ENCODE measurements at regions not wholly inside any gene's neighbourhood (a gene's known extent, or its start where the extent isn't known, plus 50 kb on each side); places are given as distances from the start of the nearest gene placed in this dataset.

DNA sequence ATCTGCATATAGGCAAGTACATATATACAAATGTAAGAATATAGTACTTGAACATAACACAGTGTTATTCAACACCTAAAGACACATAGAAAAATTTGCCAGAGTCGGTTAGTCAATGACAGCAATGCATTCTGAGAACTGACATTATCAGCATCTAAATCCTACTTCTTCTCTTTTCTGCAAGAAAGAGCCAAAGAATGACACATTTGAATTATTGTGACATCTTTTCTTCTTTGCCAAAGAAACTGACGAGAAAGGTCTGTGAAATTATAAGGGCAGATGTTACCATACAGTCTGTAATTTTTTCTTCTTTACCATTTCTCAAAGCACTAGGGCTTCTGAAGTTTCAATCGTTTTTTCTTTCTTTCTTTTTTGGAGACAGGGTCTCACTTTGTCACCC, 350.9 kb upstream of the NBEA start:
- ATAC-seq (no peak), DNase-seq (no peak)
- Mint-ChIP-seq H3K36me3 (ENCODE audit: low read depth) (no peaks in the 10 kb centered on the region), H3K4me3 (no peak overlapping the region), H3K27ac (no peak overlapping the region), H3K4me1 (no peaks in the 10 kb centered on the region), H3K27me3 (no peaks in the 10 kb centered on the region)
- no peaks in the 10 kb centered on the region for H3K9me3 ChIP-seq (ENCODE audit: control insufficient read depth, low read length, poor library complexity, severe bottlenecking)

GRCh38 chr13:34591900-34592529, 350.1 kb upstream of the NBEA start:
- no peak overlapping the region for H3K27ac Mint-ChIP-seq
- ATAC-seq = no peak
- H3K36me3 Mint-ChIP-seq (ENCODE audit: low read depth) = no peaks in the 10 kb centered on the region

DNA sequence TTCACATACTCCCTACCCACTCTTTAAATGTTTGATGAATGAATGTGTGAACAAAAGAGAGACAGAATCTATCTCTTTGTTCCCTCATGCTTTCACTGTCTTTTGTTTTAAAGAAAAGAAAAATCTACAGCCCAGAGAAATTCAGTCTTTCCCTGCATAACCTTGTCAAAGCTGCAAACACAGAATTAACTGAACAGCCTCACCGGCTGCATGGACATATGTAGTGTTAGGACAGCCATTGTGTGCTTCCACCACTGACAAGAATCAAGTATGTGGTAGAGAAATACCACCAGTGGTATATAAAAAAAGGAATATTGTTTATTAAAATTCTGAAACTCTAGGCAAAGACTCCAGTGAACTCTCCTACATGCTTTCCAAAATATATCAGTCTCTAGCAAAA, 348.4 kb upstream of the NBEA start:
- no peak for DNase-seq
- H3K36me3 Mint-ChIP-seq (ENCODE audit: low read depth) = no peaks in the 10 kb centered on the region
- no peaks in the 10 kb centered on the region for H3K9me3 ChIP-seq (ENCODE audit: control insufficient read depth, low read length, poor library complexity, severe bottlenecking)
- no peak for ATAC-seq
- no peaks in the 10 kb centered on the region for H3K4me1 Mint-ChIP-seq
- no peak overlapping the region for H3K27ac Mint-ChIP-seq
- no peaks in the 10 kb centered on the region for H3K27me3 Mint-ChIP-seq
- H3K4me3 Mint-ChIP-seq = no peak overlapping the region

More at GRCh38 chr13:34591900-34592529, 350.1 kb upstream of the NBEA start:
- Mint-ChIP-seq H3K27me3 (no peaks in the 10 kb centered on the region), H3K4me1 (no peaks in the 10 kb centered on the region), H3K4me3 (no peak overlapping the region)
- no peak for DNase-seq
- H3K9me3 ChIP-seq (ENCODE audit: control insufficient read depth, low read length, poor library complexity, severe bottlenecking) = no peaks in the 10 kb centered on the region

- Mint-ChIP-seq H3K36me3 (ENCODE audit: low read depth) (no peaks in the 10 kb centered on the region), H3K27ac (no peak overlapping the region), H3K4me1 (no peaks in the 10 kb centered on the region), H3K4me3 (no peak overlapping the region), H3K27me3 (no peaks in the 10 kb centered on the region)
- H3K9me3 ChIP-seq (ENCODE audit: control insufficient read depth, low read length, poor library complexity, severe bottlenecking) = no peaks in the 10 kb centered on the region
- DNase-seq (no peak), ATAC-seq (no peak)
Measured at GRCh38 chr13:34594507-34594906, 347.6 kb upstream of the NBEA start.

GRCh38 chr13:34608331-34608730, 333.7 kb upstream of the NBEA start:
- Mint-ChIP-seq H3K27ac (no peak overlapping the region), H3K36me3 (ENCODE audit: low read depth) (no peaks in the 10 kb centered on the region), H3K4me1 (no peaks in the 10 kb centered on the region), H3K27me3 (no peaks in the 10 kb centered on the region), H3K4me3 (no peak overlapping the region)
- no peak for ATAC-seq
- no peak for DNase-seq
- H3K9me3 ChIP-seq (ENCODE audit: control insufficient read depth, low read length, poor library complexity, severe bottlenecking) = no peaks in the 10 kb centered on the region

- DNase-seq = no peak
- no peaks in the 10 kb centered on the region for H3K36me3 Mint-ChIP-seq (ENCODE audit: low read depth)
- H3K4me1 Mint-ChIP-seq = no peaks in the 10 kb centered on the region
- no peaks in the 10 kb centered on the region for H3K27me3 Mint-ChIP-seq
- no peak overlapping the region for H3K4me3 Mint-ChIP-seq
- H3K9me3 ChIP-seq (ENCODE audit: control insufficient read depth, low read length, poor library complexity, severe bottlenecking) = no peaks in the 10 kb centered on the region
- no peak for ATAC-seq
- H3K27ac Mint-ChIP-seq = no peak overlapping the region
Measured at GRCh38 chr13:34611671-34612070, 330.4 kb upstream of the NBEA start.

- Mint-ChIP-seq H3K4me1 (no peaks in the 10 kb centered on the region), H3K4me3 (no peak overlapping the region), H3K27ac (no peak overlapping the region), H3K36me3 (ENCODE audit: low read depth) (no peaks in the 10 kb centered on the region), H3K27me3 (no peaks in the 10 kb centered on the region)
- DNase-seq (no peak), ATAC-seq (no peak)
- no peaks in the 10 kb centered on the region for H3K9me3 ChIP-seq (ENCODE audit: control insufficient read depth, low read length, poor library complexity, severe bottlenecking)
Measured at GRCh38 chr13:34617473-34618083, 324.5 kb upstream of the NBEA start.

- no peaks in the 10 kb centered on the region for H3K27me3 Mint-ChIP-seq
- H3K9me3 ChIP-seq (ENCODE audit: control insufficient read depth, low read length, poor library complexity, severe bottlenecking) = no peaks in the 10 kb centered on the region
- no peaks in the 10 kb centered on the region for H3K36me3 Mint-ChIP-seq (ENCODE audit: low read depth)
- H3K27ac Mint-ChIP-seq = no peak overlapping the region
- H3K4me1 Mint-ChIP-seq = no peaks in the 10 kb centered on the region
- ATAC-seq (no peak), DNase-seq (no peak)
- no peak overlapping the region for H3K4me3 Mint-ChIP-seq
Measured at GRCh38 chr13:34618654-34619053, 323.4 kb upstream of the NBEA start.

- DNase-seq (no peak), ATAC-seq (no peak)
- no peaks in the 10 kb centered on the region for H3K9me3 ChIP-seq (ENCODE audit: control insufficient read depth, low read length, poor library complexity, severe bottlenecking)
- Mint-ChIP-seq H3K36me3 (ENCODE audit: low read depth) (no peaks in the 10 kb centered on the region), H3K27me3 (no peaks in the 10 kb centered on the region), H3K27ac (no peak overlapping the region), H3K4me1 (no peaks in the 10 kb centered on the region), H3K4me3 (no peak overlapping the region)
Measured at GRCh38 chr13:34619326-34619725, 322.7 kb upstream of the NBEA start.

DNA sequence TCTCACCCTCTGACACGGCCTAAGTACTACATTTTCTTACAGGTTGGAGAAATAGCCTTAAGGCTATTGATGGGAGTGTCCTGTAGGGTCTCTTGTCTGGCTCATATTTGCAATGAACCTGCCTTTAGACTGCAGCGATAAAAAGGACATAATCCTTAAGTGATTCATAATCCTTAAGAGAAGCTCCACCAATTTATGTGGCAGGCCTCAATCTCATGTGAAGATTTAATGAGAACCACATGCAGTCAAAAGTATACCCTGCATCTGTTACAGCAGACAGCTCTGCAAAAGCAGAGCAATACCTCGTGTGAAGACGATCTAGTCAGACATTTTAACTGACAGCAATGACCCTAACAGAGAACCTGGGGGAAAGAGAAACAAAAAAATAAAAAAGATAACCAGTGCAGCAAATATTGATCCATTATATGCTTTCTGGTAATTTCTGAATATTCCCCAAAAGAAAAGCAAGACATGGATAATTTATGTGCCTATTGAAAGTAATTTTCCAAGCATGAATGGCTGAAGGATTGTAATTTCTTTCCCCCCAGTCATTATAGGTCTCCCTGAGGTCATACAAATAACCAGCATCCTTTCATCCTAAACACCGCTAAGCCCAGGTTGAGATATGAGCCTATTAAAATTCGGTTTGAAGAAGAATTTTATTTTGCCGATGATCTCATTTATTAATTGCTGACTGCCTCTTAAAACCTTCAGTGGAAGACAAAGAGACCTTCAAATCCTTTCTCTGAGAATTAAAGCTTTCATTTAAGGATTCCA, 321.8 kb upstream of the NBEA start:
- no peak for DNase-seq
- Mint-ChIP-seq H3K27ac (no peak overlapping the region), H3K4me3 (no peak overlapping the region)

GRCh38 chr13:34620862-34621261, 321.2 kb upstream of the NBEA start:
- no peaks in the 10 kb centered on the region for H3K36me3 Mint-ChIP-seq (ENCODE audit: low read depth)
- no peaks in the 10 kb centered on the region for H3K27me3 Mint-ChIP-seq

More for the DNA sequence above, 321.8 kb upstream of the NBEA start:
- H3K9me3 ChIP-seq (ENCODE audit: control insufficient read depth, low read length, poor library complexity, severe bottlenecking) = no peaks in the 10 kb centered on the region
- Mint-ChIP-seq H3K36me3 (ENCODE audit: low read depth) (no peaks in the 10 kb centered on the region), H3K4me1 (no peaks in the 10 kb centered on the region), H3K27me3 (no peaks in the 10 kb centered on the region)
- no peak for ATAC-seq

DNA sequence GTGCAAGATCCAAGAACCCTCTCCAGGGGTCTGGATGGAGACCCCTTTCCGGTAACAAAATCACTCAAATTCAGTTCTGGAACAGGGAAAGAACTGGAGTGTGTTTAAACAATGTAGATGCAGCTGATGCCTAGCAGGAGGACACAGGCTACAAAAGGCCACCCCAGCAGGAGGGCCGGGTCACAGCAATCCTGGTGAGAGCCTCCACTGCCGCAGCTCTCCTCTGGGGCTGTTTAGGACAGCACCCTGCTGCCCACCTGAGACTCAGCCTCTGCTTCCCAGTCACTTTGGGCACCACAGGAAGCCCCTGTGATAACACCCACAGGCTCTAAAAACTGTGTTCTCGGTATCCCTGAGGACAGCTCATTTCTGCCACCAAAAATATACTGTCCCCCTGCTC, 318.7 kb upstream of the NBEA start:
- no peaks in the 10 kb centered on the region for H3K9me3 ChIP-seq (ENCODE audit: control insufficient read depth, low read length, poor library complexity, severe bottlenecking)
- DNase-seq = no peak
- Mint-ChIP-seq H3K4me1 (no peaks in the 10 kb centered on the region), H3K27ac (no peak overlapping the region), H3K27me3 (peaks cover 7% of the 10 kb centered on the region), H3K4me3 (no peak overlapping the region), H3K36me3 (ENCODE audit: low read depth) (no peaks in the 10 kb centered on the region)
- ATAC-seq = no peak

More at GRCh38 chr13:34620862-34621261, 321.2 kb upstream of the NBEA start:
- ATAC-seq = no peak
- Mint-ChIP-seq H3K27ac (no peak overlapping the region), H3K4me3 (no peak overlapping the region), H3K4me1 (no peaks in the 10 kb centered on the region)
- no peak for DNase-seq
- H3K9me3 ChIP-seq (ENCODE audit: control insufficient read depth, low read length, poor library complexity, severe bottlenecking) = no peaks in the 10 kb centered on the region

DNA sequence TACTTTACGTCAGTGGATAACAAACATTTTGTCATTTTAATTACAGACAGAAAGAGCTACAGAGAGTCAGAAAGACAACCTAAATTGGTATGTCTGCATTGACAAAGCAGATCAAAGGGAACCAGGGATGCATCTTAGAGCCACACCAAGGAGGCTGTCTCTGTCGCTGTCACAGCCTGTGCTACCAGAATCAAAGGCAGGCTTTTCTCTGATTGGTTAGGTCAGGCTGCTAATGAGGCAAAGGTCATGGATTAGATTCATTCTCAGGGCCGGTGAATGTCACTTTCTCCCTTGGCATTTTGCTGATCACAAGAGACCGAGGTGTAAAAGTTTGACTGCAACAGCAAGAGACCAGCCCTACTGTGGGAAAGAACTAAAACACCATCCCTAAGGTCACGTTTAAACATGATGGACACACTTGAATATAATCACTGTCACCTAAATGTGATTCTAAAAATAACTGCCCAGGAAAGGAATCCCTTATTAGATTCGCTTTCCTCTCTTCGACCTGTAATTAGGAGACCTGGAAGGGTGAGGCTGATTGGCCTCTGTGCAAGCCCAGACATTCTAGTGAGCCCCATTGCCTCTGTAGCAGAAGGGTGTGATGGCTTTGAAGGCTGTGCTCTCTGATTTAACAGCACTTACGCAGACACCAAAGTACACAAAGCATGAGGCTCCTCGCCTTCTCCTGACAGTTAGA, 314.4 kb upstream of the NBEA start:
- Mint-ChIP-seq H3K4me1 (no peaks in the 10 kb centered on the region), H3K27me3 (peaks cover 7% of the 10 kb centered on the region), H3K27ac (no peak overlapping the region), H3K36me3 (ENCODE audit: low read depth) (no peaks in the 10 kb centered on the region), H3K4me3 (no peak overlapping the region)
- ATAC-seq (no peak), DNase-seq (no peak)
- H3K9me3 ChIP-seq (ENCODE audit: control insufficient read depth, low read length, poor library complexity, severe bottlenecking) = no peaks in the 10 kb centered on the region

Measured in T-helper 17 cell (primary cell).